ENCODE measurements at regions not wholly inside any gene's neighbourhood (a gene's known extent, or its start where the extent isn't known, plus 50 kb on each side); places are given as distances from the start of the nearest gene placed in this dataset.

GRCh38 chr6:159418997-159419396 lies 249.8 kb downstream of the FNDC1 start:
- TF ChIP-seq CTCF (IDR thresholded peaks at IDR 0.05) = no peak
- no peak for TF ChIP-seq POLR2A (IDR thresholded peaks at IDR 0.05)

All from upper lobe of left lung (tissue), 4 donors.